22Rv1 (cell line): ENCODE measurements at regions not wholly inside any gene's neighbourhood (a gene's known extent, or its start where the extent isn't known, plus 50 kb on each side); places are given as distances from the start of the nearest gene placed in this dataset.

Source experiments
- CTCF ChIP-seq: fragments of 450-650 bp; IDR thresholded peaks from 2 replicates; pipeline ENCODE4 v1.5.1; 2017; ENCODE audit warnings: mild to moderate bottlenecking
- ZFX ChIP-seq: fragments of 450-650 bp; IDR thresholded peaks from 2 replicates; pipeline ENCODE4 v1.6.1; 2017; ENCODE audit warnings: antibody characterized with exemption, borderline replicate concordance

- TF ChIP-seq CTCF (no peak), ZFX (no peak)
These were observed 81.9 kb upstream of the ZPBP start for GRCh38 chr7:50174948-50175347.
